ENCODE measurements at regions not wholly inside any gene's neighbourhood (a gene's known extent, or its start where the extent isn't known, plus 50 kb on each side); places are given as distances from the start of the nearest gene placed in this dataset.
A peak's percentile ranks its signal among the peaks of the same experiment; 100 is the strongest.

- Histone ChIP-seq H3K9me3 (ENCODE audit: control insufficient read depth, insufficient read depth, low read length) (no peaks in the 10 kb centered on the region), H3K27ac (ENCODE audit: insufficient read depth, low read length) (no peak overlapping the region), H3K18ac (ENCODE audit: low read depth, low read length) (no peak overlapping the region), H3K14ac (replicated peaks; ENCODE audit: low read depth, low read length) (no peak overlapping the region), H2AFZ (replicated peaks; ENCODE audit: low read length, poor library complexity) (no peak overlapping the region), H3K9ac (ENCODE audit: low read depth, low read length) (no peak overlapping the region), H3K56ac (ENCODE audit: extremely low read depth, insufficient read depth, low read length) (no peak overlapping the region), H3K4me2 (ENCODE audit: low read depth, low read length) (no peak overlapping the region), H2BK20ac (ENCODE audit: low read depth, low read length) (no peak overlapping the region), H3K9me1 (ENCODE audit: insufficient read depth, low read length) (peaks cover 4% of the 10 kb centered on the region), H3K4me1 (ENCODE audit: control insufficient read depth, insufficient read depth, low read length) (no peaks in the 10 kb centered on the region; the same call in 1 of the 2 replicates), H4K5ac (ENCODE audit: low read depth, low read length) (no peak overlapping the region), H4K91ac (ENCODE audit: insufficient read depth, low read depth, low read length) (no peak overlapping the region), H3K36me3 (ENCODE audit: control insufficient read depth, insufficient read depth, low read length) (no peaks in the 10 kb centered on the region), H2AK5ac (ENCODE audit: low read depth, low read length) (no peak overlapping the region), H3K79me1 (ENCODE audit: low read depth in 1 of 2, low read length in 2 of 2) (no peaks in the 10 kb centered on the region), H4K20me1 (ENCODE audit: insufficient read depth, low read length) (no peaks in the 10 kb centered on the region), H2AK9ac (replicated peaks; ENCODE audit: low read depth, low read length, poor library complexity) (no peak overlapping the region), H3K27me3 (ENCODE audit: control insufficient read depth, insufficient read depth, low read length) (no peaks in the 10 kb centered on the region), H2BK120ac (ENCODE audit: low read depth, low read length) (no peak overlapping the region), H3K4me3 (ENCODE audit: insufficient read depth, low read depth, low read length) (no peak overlapping the region), H2BK5ac (ENCODE audit: low read depth, low read length, poor library complexity, severe bottlenecking) (no peak overlapping the region), H3K23ac (ENCODE audit: low read depth, low read length) (no peak overlapping the region), H2BK15ac (ENCODE audit: low read depth, low read length) (no peak overlapping the region), H3K4ac (ENCODE audit: low read depth, low read length) (no peak overlapping the region), H4K8ac (ENCODE audit: low read depth in 2 of 2, low read length in 2 of 2) (no peak overlapping the region)
- TF ChIP-seq BHLHE40 (IDR thresholded peaks at IDR 0.05; ENCODE audit: low read depth, low read length) (no peak), CTCF (conservative IDR thresholded peaks at IDR 0.05; ENCODE audit: low read depth, low read length) (no peak), MAFK (IDR thresholded peaks at IDR 0.05; ENCODE audit: low read depth, low read length) (peak; percentile 52; the same call in 1 of the 2 replicates), POLR2A (IDR thresholded peaks at IDR 0.05; ENCODE audit: low read depth, low read length) (no peak), ELK1 (IDR thresholded peaks at IDR 0.05; ENCODE audit: borderline replicate concordance, low read depth, low read length) (no peak), SMC3 (IDR thresholded peaks at IDR 0.05; ENCODE audit: low read depth, low read length) (no peak), MXI1 (IDR thresholded peaks at IDR 0.05; ENCODE audit: borderline replicate concordance, low read depth, low read length) (no peak), FOS (IDR thresholded peaks at IDR 0.05; ENCODE audit: low read depth, low read length) (no peak)
- in situ Hi-C loops (cut with MboI; ENCODE audit: low sequenced_read_pairs), result no loop called here
- DNase-seq, result no peak
- BruUV-seq (replicated peaks), result no TSS peak
- dilution Hi-C loops (cut with HindIII; ENCODE audit: low sequenced_read_pairs, unreplicated experiment), result no loop called here
- WGBS, 2 experiments (ENCODE audit: extremely low coverage in 2 of 2, insufficient read length in 1 of 2), result no CpG with 5 or more reads among the region's 1 CpG
- ChIA-PET POLR2A (ENCODE audit: unreplicated experiment) (no interaction called here), CTCF (no interaction called here)
- no peak for ATAC-seq (ENCODE audit: low read depth)
- intact Hi-C loops (cut with micrococcal nuclease), result no loop called here
These were observed 597.6 kb upstream of the IGFBP3 start for GRCh38 chr7:46518713-46519112.

All from IMR-90 (cell line).